ENCODE measurements at regions not wholly inside any gene's neighbourhood (a gene's known extent, or its start where the extent isn't known, plus 50 kb on each side); places are given as distances from the start of the nearest gene placed in this dataset.

DNA sequence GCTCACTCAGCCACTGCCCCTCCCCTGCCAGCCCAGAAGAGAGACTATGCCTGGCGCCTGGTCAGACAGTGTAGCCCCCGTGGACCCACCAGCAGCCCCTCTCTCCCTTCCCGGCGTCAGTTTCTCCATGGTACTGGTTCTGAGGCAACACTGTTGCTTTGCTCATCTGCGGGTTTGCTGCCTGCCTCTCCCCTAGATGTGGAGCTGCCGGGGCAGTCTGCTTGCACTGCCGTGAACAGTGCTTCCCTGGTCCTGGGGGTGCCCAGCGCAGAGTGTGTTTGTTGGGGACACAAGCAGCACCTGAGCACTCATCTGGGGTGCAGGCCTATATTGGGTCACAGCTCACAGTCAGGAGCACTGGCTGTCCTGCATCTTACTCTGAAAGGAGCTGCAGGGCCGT is 309.9 kb downstream of the NDUFA10 start:
- Histone ChIP-seq H3K27me3 (ENCODE audit: insufficient read depth, low read length, poor library complexity, severe bottlenecking) (no peaks in the 10 kb centered on the region), H3K27ac (ENCODE audit: low read depth, low read length) (no peak overlapping the region), H3K9me3 (ENCODE audit: low read length) (peaks cover 10% of the 10 kb centered on the region), H3K36me3 (ENCODE audit: insufficient read depth, low read length) (no peaks in the 10 kb centered on the region), H3K4me3 (ENCODE audit: low read length) (no peak overlapping the region), H3K4me1 (ENCODE audit: insufficient read depth, low read length) (no peaks in the 10 kb centered on the region)
- Mint-ChIP-seq H3K4me1 (no peaks in the 10 kb centered on the region), H3K27me3 (peaks cover 14 to 31% of the 10 kb centered on the region in 2 donors), H3K27ac (no peak overlapping the region), H3K4me3 (no peak overlapping the region), H3K36me3 (peaks cover 4 to 32% (median 4%) of the 10 kb centered on the region in 3 donors), H3K9me3 (peaks cover 18 to 34% (median 28%) of the 10 kb centered on the region in 5 donors)
- ChIA-PET CTCF (no interaction called here), POLR2A (no interaction called here)
- no peak for DNase-seq

DNA sequence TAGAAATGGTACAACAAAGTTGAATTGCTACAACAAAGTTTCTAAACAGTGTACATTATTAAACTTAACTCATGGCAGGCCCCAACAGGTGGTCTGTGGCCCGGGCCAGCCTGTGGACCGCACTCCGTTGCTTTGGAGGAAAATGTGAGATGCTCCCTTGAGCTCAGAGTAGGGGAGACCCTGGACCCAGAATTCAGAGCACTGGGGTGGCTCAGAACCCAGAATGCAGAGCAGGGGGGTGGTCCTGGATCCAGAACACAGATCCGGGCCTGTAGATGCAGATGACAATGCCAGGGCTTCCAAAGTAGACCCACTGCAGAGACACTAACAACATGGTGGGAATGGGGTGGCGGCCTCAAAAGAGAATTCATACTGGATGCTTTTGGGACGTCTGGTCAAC is 311.0 kb downstream of the NDUFA10 start:
- POLR2A ChIA-PET, result no interaction called here
- Histone ChIP-seq H3K4me1 (ENCODE audit: insufficient read depth, low read length) (no peaks in the 10 kb centered on the region), H3K36me3 (ENCODE audit: insufficient read depth, low read length) (no peaks in the 10 kb centered on the region), H3K27ac (ENCODE audit: low read depth, low read length) (no peak overlapping the region), H3K27me3 (ENCODE audit: insufficient read depth, low read length, poor library complexity, severe bottlenecking) (no peaks in the 10 kb centered on the region), H3K4me3 (ENCODE audit: low read length) (no peak overlapping the region), H3K9me3 (ENCODE audit: low read length) (peaks cover 10% of the 10 kb centered on the region)
- no peak overlapping the region for H3K27ac Mint-ChIP-seq
- H3K9me3 Mint-ChIP-seq, result peaks cover 18 to 34% (median 28%) of the 10 kb centered on the region in 5 donors
- H3K4me3 Mint-ChIP-seq, result no peak overlapping the region
- H3K36me3 Mint-ChIP-seq, result peaks cover 4 to 32% (median 4%) of the 10 kb centered on the region in 3 donors
- CTCF ChIA-PET, result no interaction called here
- DNase-seq, result no peak
- H3K4me1 Mint-ChIP-seq, result no peaks in the 10 kb centered on the region
- H3K27me3 Mint-ChIP-seq, result peaks cover 15 to 39% of the 10 kb centered on the region in 2 donors

DNA sequence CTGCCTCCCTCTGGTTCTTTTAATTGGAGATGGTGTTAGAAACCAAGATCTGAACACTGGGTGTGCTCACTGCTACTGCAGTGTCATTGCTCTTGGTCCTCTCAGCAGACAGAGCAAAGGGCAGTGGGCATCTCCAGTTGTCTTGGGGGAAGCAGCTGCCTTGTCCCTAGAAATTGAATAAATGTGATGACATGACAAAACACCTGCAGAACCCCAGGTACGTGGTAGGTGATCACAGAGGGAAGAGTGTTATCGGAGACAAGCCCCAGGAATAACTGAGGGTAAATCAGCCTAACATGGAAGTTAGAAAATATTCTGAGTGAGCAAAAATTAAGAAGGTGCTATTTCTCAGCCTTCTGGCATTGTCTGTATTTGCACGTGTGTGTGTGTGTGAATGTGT is 311.9 kb upstream of the HDAC4 start:
- CTCF ChIA-PET, result no interaction called here
- no peak for DNase-seq
- Mint-ChIP-seq H3K4me3 (no peak overlapping the region), H3K27ac (no peak overlapping the region), H3K36me3 (peaks cover 4 to 32% (median 4%) of the 10 kb centered on the region in 3 donors), H3K4me1 (no peaks in the 10 kb centered on the region), H3K27me3 (peaks cover 15 to 45% of the 10 kb centered on the region in 2 donors), H3K9me3 (peaks cover 18 to 34% (median 28%) of the 10 kb centered on the region in 5 donors)
- Histone ChIP-seq H3K27me3 (ENCODE audit: insufficient read depth, low read length, poor library complexity, severe bottlenecking) (no peaks in the 10 kb centered on the region), H3K9me3 (ENCODE audit: low read length) (peaks cover 10% of the 10 kb centered on the region), H3K4me3 (ENCODE audit: low read length) (no peak overlapping the region), H3K4me1 (ENCODE audit: insufficient read depth, low read length) (no peaks in the 10 kb centered on the region), H3K27ac (ENCODE audit: low read depth, low read length) (no peak overlapping the region), H3K36me3 (ENCODE audit: insufficient read depth, low read length) (no peaks in the 10 kb centered on the region)
- POLR2A ChIA-PET, result no interaction called here

DNA sequence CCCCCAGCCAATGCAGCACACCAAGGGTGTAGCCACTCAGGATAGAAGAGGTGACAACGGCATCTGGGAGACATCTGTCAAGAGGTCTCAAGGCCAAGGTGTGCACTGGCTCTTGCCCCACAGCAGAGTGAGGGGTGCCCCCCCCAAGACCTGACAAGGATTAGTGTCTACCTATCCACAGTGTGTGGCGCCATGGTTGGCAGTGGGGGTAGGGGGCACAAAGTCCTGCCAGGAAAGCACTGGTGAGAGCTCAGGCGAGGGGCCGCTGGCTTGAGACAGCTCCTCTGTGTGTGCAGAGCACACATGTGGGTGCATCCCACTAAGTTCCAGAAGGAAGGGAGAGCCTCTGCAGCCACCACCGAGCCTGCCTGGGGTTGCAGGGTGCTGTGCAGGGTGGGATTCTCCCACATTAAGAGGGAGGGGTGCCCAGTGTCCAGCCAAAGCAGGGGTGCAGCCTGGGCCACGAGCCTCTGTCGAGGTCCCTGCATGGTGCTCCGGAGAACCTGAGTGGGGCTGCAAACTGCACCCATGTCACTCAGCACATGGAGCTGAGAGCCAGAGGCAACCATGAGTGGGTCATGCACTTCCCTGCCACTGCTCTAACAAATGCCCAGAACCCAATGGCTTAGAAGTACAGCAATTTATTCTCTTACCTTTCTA is 311.2 kb upstream of the HDAC4 start:
- Mint-ChIP-seq H3K27ac (no peak overlapping the region), H3K9me3 (peaks cover 18 to 34% (median 28%) of the 10 kb centered on the region in 5 donors), H3K27me3 (peaks cover 15 to 45% of the 10 kb centered on the region in 2 donors), H3K4me3 (no peak overlapping the region), H3K36me3 (peaks cover 4 to 32% (median 4%) of the 10 kb centered on the region in 3 donors), H3K4me1 (no peaks in the 10 kb centered on the region)
- no peak overlapping the region for H3K4me3 ChIP-seq (ENCODE audit: low read length)
- ChIA-PET POLR2A (no interaction called here), CTCF (no interaction called here)
- DNase-seq, result no peak
- H3K27me3 ChIP-seq (ENCODE audit: insufficient read depth, low read length, poor library complexity, severe bottlenecking), result no peaks in the 10 kb centered on the region
- no peak overlapping the region for H3K27ac ChIP-seq (ENCODE audit: low read depth, low read length)
- H3K4me1 ChIP-seq (ENCODE audit: insufficient read depth, low read length), result no peaks in the 10 kb centered on the region
- H3K36me3 ChIP-seq (ENCODE audit: insufficient read depth, low read length), result no peaks in the 10 kb centered on the region
- peaks cover 10% of the 10 kb centered on the region for H3K9me3 ChIP-seq (ENCODE audit: low read length)

DNA sequence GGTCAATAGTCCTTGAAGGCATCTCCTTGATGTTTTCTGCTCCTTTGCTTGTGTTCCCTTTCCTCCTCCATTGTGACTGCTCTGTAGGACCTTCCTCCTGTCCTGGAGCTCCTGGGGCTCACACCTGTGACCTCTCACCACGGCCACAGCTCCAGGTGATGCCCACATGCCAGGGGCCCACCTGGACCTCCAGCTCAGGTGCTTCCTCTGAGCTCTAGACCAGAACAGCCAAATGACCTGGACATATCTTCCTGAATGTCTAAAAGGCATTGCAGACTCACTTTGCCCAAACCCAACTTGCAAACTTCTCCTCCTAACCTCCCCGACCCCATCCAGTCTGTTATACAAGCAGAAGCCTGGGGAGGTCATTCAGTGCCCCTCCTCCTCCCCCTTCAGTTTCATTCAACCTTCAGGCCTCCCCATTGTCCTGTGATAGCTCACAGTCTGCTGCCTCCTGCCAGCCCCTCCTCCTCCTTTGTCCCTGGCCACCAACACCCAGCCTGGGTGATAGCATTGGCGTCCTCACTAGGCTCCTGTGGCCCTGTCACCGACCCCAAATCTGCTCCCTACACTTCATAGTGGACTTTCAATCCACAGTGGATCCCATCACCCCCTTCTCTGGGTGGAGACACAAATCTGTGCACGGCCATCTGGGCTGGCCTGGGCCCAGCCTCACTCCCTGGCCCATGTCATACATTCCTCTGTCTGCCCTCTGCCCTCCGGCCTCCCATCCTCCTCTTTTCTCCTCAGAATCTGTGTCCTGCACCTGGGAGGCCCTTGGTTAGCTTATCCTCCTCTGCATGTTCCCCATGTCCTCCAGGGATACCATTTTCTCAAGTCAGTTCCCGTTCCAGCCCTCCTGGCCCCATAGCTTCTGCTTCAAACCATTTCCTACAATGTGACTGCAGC is 310.4 kb upstream of the HDAC4 start:
- CTCF ChIA-PET, result no interaction called here
- Mint-ChIP-seq H3K9me3 (peaks cover 18 to 34% (median 28%) of the 10 kb centered on the region in 5 donors), H3K4me1 (no peaks in the 10 kb centered on the region), H3K4me3 (no peak overlapping the region), H3K27me3 (peaks cover 15 to 48% of the 10 kb centered on the region in 2 donors), H3K27ac (no peak overlapping the region), H3K36me3 (peaks cover 4 to 32% (median 4%) of the 10 kb centered on the region in 3 donors)
- H3K4me3 ChIP-seq (ENCODE audit: low read length), result no peak overlapping the region
- no peaks in the 10 kb centered on the region for H3K27me3 ChIP-seq (ENCODE audit: insufficient read depth, low read length, poor library complexity, severe bottlenecking)
- no peaks in the 10 kb centered on the region for H3K36me3 ChIP-seq (ENCODE audit: insufficient read depth, low read length)
- no peaks in the 10 kb centered on the region for H3K4me1 ChIP-seq (ENCODE audit: insufficient read depth, low read length)
- POLR2A ChIA-PET, result no interaction called here
- H3K9me3 ChIP-seq (ENCODE audit: low read length), result peaks cover 10% of the 10 kb centered on the region
- DNase-seq, result no peak
- H3K27ac ChIP-seq (ENCODE audit: low read depth, low read length), result no peak overlapping the region

DNA sequence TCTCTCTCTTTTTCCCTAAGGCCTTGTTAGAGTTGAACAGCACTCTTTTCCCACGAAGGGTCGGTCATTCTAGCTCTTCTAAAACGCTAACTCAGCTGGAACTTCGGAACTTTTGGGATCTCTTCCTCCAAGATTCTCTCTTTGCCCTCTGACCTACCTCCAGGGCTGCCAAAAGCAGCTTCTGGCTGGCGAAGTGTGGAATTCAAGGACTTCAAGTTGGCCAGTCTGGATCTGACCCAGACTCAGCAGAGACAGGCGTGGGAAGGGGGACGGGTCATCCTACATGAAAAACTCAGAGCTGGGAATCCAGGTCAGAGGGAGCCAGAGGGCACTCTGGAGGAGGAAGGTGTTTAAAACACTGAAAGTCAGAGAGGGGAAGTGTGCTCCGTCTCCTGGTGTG is 305.5 kb upstream of the HDAC4 start:
- Mint-ChIP-seq H3K27me3 (peaks cover 9 to 48% of the 10 kb centered on the region in 2 donors), H3K4me3 (no peak overlapping the region), H3K36me3 (peaks cover 0 to 15% (median 0%) of the 10 kb centered on the region in 3 donors), H3K4me1 (no peaks in the 10 kb centered on the region), H3K9me3 (peaks cover 0 to 11% (median 5%) of the 10 kb centered on the region in 5 donors), H3K27ac (no peak overlapping the region)
- no peak overlapping the region for H3K27ac ChIP-seq (ENCODE audit: low read depth, low read length)
- peaks cover 9% of the 10 kb centered on the region for H3K27me3 ChIP-seq (ENCODE audit: insufficient read depth, low read length, poor library complexity, severe bottlenecking)
- ChIA-PET CTCF (no interaction called here), POLR2A (no interaction called here)
- no peaks in the 10 kb centered on the region for H3K4me1 ChIP-seq (ENCODE audit: insufficient read depth, low read length)
- no peak for DNase-seq
- no peak overlapping the region for H3K4me3 ChIP-seq (ENCODE audit: low read length)
- H3K9me3 ChIP-seq (ENCODE audit: low read length), result no peaks in the 10 kb centered on the region
- H3K36me3 ChIP-seq (ENCODE audit: insufficient read depth, low read length), result no peaks in the 10 kb centered on the region

DNA sequence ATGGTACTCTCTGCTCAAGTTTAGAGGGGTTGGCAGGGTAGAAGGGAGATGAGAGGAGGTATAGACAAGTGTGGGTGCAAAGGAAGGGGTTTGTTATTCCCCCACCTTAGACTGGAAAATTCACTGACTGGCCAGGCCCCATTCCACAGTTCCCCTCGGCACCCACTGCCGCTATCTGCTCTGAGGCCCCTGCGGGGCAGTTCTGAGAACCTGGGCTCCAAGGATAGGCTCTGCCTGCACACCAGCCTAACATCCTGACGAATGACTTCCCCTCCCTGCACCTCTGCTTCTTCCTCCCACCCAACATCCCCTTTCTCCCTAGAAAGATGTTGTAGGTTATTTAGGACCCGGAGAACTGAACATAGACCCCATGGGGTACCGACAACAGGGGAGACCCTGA is 303.9 kb upstream of the HDAC4 start:
- ChIA-PET CTCF (no interaction called here), POLR2A (no interaction called here)

DNA sequence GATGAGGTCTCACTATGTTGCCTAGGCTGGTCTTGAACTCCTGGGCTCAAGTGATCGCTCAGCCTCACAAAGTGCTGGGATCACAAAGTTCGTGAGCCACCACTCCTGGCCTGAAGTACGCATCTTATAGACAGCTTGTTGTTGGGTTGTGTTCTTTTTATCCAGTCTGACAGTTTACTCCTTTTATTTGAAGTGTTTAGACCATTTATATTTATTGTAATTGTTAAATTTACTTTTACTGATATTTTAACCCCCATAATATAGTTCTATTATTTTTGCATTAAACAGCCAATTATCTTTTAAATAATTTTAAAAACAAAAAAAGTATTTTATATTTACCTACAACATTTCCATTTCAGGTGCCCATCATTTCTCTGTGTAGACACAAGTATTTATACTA is 303.0 kb upstream of the HDAC4 start:
- ChIA-PET CTCF (interaction anchor here (1.0 kb wide), 1 partner anchor 17 kb away, joined by 3 read pairs; no protein-coding TSS in a partner anchor), POLR2A (no interaction called here)
- no peaks in the 10 kb centered on the region for H3K4me1 Mint-ChIP-seq

More for the DNA sequence above, 303.9 kb upstream of the HDAC4 start:
- H3K4me3 Mint-ChIP-seq, result no peak overlapping the region
- H3K36me3 Mint-ChIP-seq, result peaks cover 0 to 7% (median 0%) of the 10 kb centered on the region in 3 donors
- H3K4me1 ChIP-seq (ENCODE audit: insufficient read depth, low read length), result no peaks in the 10 kb centered on the region
- no peaks in the 10 kb centered on the region for H3K36me3 ChIP-seq (ENCODE audit: insufficient read depth, low read length)
- no peak overlapping the region for H3K4me3 ChIP-seq (ENCODE audit: low read length)
- H3K27ac Mint-ChIP-seq, result no peak overlapping the region
- H3K27ac ChIP-seq (ENCODE audit: low read depth, low read length), result no peak overlapping the region
- peaks cover 0 to 6% (median 3%) of the 10 kb centered on the region in 5 donors for H3K9me3 Mint-ChIP-seq
- H3K27me3 Mint-ChIP-seq, result peaks cover 7 to 41% of the 10 kb centered on the region in 2 donors
- DNase-seq, result no peak
- H3K9me3 ChIP-seq (ENCODE audit: low read length), result no peaks in the 10 kb centered on the region
- no peaks in the 10 kb centered on the region for H3K4me1 Mint-ChIP-seq
- H3K27me3 ChIP-seq (ENCODE audit: insufficient read depth, low read length, poor library complexity, severe bottlenecking), result peaks cover 9% of the 10 kb centered on the region

More for the DNA sequence above, 303.0 kb upstream of the HDAC4 start:
- peaks cover 9% of the 10 kb centered on the region for H3K27me3 ChIP-seq (ENCODE audit: insufficient read depth, low read length, poor library complexity, severe bottlenecking)
- Mint-ChIP-seq H3K36me3 (peaks cover 0 to 7% (median 0%) of the 10 kb centered on the region in 3 donors), H3K27ac (no peak overlapping the region), H3K4me3 (no peak overlapping the region), H3K27me3 (peaks cover 6 to 32% of the 10 kb centered on the region in 2 donors), H3K9me3 (peaks cover 0 to 6% (median 3%) of the 10 kb centered on the region in 5 donors)
- no peak overlapping the region for H3K27ac ChIP-seq (ENCODE audit: low read depth, low read length)
- no peak for DNase-seq
- H3K36me3 ChIP-seq (ENCODE audit: insufficient read depth, low read length), result no peaks in the 10 kb centered on the region
- H3K9me3 ChIP-seq (ENCODE audit: low read length), result no peaks in the 10 kb centered on the region
- H3K4me3 ChIP-seq (ENCODE audit: low read length), result no peak overlapping the region
- H3K4me1 ChIP-seq (ENCODE audit: insufficient read depth, low read length), result no peaks in the 10 kb centered on the region

All from CD8-positive, alpha-beta memory T cell (primary cell).